SH-SY5Y (cell line): ENCODE measurements at regions not wholly inside any gene's neighbourhood (a gene's known extent, or its start where the extent isn't known, plus 50 kb on each side); places are given as distances from the start of the nearest gene placed in this dataset.

ENCODE experiments used
- GATA2 ChIP-seq: IDR thresholded peaks from 2 replicates; pipeline ENCODE4 v1.6.1; 2011; ENCODE audit warnings: mild to moderate bottlenecking, low read depth, low read length
- GATA3 ChIP-seq: IDR thresholded peaks from 2 replicates; pipeline ENCODE4 v1.6.1; 2011; ENCODE audit warnings: low read depth, mild to moderate bottlenecking, low read length, moderate library complexity

GRCh38 chr2:34907812-34908211 is 1308.7 kb upstream of the FAM98A start:
- TF ChIP-seq GATA2 (no peak), GATA3 (no peak)
